ENCODE measurements at regions not wholly inside any gene's neighbourhood (a gene's known extent, or its start where the extent isn't known, plus 50 kb on each side); places are given as distances from the start of the nearest gene placed in this dataset.

- TF ChIP-seq CTCF (IDR thresholded peaks at IDR 0.05; ENCODE audit: low read depth, low read length) = no peak
- no peak for TF ChIP-seq EZH2phosphoT487 (IDR thresholded peaks at IDR 0.05; ENCODE audit: low read depth)
These were observed 68.1 kb downstream of the RHOU start for GRCh38 chr1:228803421-228803820.

All from OCI-LY3 (cell line).